HUES48 (cell line): ENCODE measurements at regions not wholly inside any gene's neighbourhood (a gene's known extent, or its start where the extent isn't known, plus 50 kb on each side); places are given as distances from the start of the nearest gene placed in this dataset.

Experiments used
- H3K27ac ChIP-seq: one replicate; pipeline ENCODE4 v1.7.0; 2013; ENCODE audit warnings: low read depth, low read length, inconsistent platforms
- H3K27me3 ChIP-seq: 2 replicates; pipeline ENCODE4 v1.6.1; 2013; ENCODE audit warnings: mild to moderate bottlenecking, low read length; ENCODE audit not compliant: control insufficient read depth, insufficient read depth
- H3K36me3 ChIP-seq: 2 replicates; pipeline ENCODE4 v1.6.1; 2013; ENCODE audit warnings: low read length; ENCODE audit not compliant: control insufficient read depth, insufficient read depth
- H3K4me1 ChIP-seq: 2 replicates; pipeline ENCODE4 v1.6.1; 2013; ENCODE audit warnings: mild to moderate bottlenecking, low read length; ENCODE audit not compliant: control insufficient read depth, insufficient read depth
- H3K4me3 ChIP-seq: 2 replicates; pipeline ENCODE4 v1.5.1; 2013; ENCODE audit warnings: mild to moderate bottlenecking, low read depth, low read length
- H3K9ac ChIP-seq: 2 replicates; pipeline ENCODE4 v1.6.1; 2013; ENCODE audit warnings: mild to moderate bottlenecking, low read depth, low read length, moderate library complexity
- H3K9me3 ChIP-seq: 2 replicates; pipeline ENCODE4 v1.6.1; 2013; ENCODE audit warnings: low read length; ENCODE audit not compliant: control insufficient read depth, insufficient read depth

GRCh38 chr11:134542401-134543165 lies 130.5 kb upstream of the B3GAT1 start:
- H3K27me3 ChIP-seq: no peaks in the 10 kb centered on the region

GRCh38 chr11:134541951-134542350 lies 129.9 kb upstream of the B3GAT1 start:
- no peaks in the 10 kb centered on the region for H3K36me3 ChIP-seq
- no peaks in the 10 kb centered on the region for H3K27me3 ChIP-seq
- H3K4me3 ChIP-seq: no peak overlapping the region
- no peaks in the 10 kb centered on the region for H3K9me3 ChIP-seq
- no peak overlapping the region for H3K27ac ChIP-seq
- H3K4me1 ChIP-seq: no peaks in the 10 kb centered on the region; the same call in 1 of the 2 replicates
- H3K9ac ChIP-seq: no peak overlapping the region

More at GRCh38 chr11:134542401-134543165, 130.5 kb upstream of the B3GAT1 start:
- no peak overlapping the region for H3K9ac ChIP-seq
- no peaks in the 10 kb centered on the region for H3K9me3 ChIP-seq
- no peak overlapping the region for H3K4me3 ChIP-seq
- H3K4me1 ChIP-seq: no peaks in the 10 kb centered on the region; the same call in 1 of the 2 replicates
- no peaks in the 10 kb centered on the region for H3K36me3 ChIP-seq
- no peak overlapping the region for H3K27ac ChIP-seq

GRCh38 chr11:134541355-134541754 lies 129.3 kb upstream of the B3GAT1 start:
- Histone ChIP-seq H3K9me3 (no peaks in the 10 kb centered on the region), H3K4me3 (no peak overlapping the region), H3K36me3 (no peaks in the 10 kb centered on the region), H3K4me1 (no peaks in the 10 kb centered on the region; the same call in 1 of the 2 replicates), H3K9ac (no peak overlapping the region), H3K27ac (no peak overlapping the region), H3K27me3 (no peaks in the 10 kb centered on the region)

- Histone ChIP-seq H3K27me3 (no peaks in the 10 kb centered on the region), H3K9ac (no peak overlapping the region), H3K4me1 (no peaks in the 10 kb centered on the region; the same call in 1 of the 2 replicates), H3K9me3 (no peaks in the 10 kb centered on the region), H3K4me3 (no peak overlapping the region), H3K27ac (no peak overlapping the region), H3K36me3 (no peaks in the 10 kb centered on the region)
Observed at GRCh38 chr11:134539285-134539684, 127.2 kb upstream of the B3GAT1 start.

- Histone ChIP-seq H3K36me3 (no peaks in the 10 kb centered on the region), H3K9me3 (no peaks in the 10 kb centered on the region), H3K4me1 (no peaks in the 10 kb centered on the region; the same call in 1 of the 2 replicates), H3K27ac (no peak overlapping the region), H3K27me3 (no peaks in the 10 kb centered on the region), H3K9ac (no peak overlapping the region), H3K4me3 (no peak overlapping the region)
Observed at GRCh38 chr11:134538742-134539141, 126.7 kb upstream of the B3GAT1 start.

GRCh38 chr11:134537941-134538340 lies 125.9 kb upstream of the B3GAT1 start:
- no peaks in the 10 kb centered on the region for H3K9me3 ChIP-seq

GRCh38 chr11:134537296-134537695 lies 125.3 kb upstream of the B3GAT1 start:
- no peaks in the 10 kb centered on the region for H3K9me3 ChIP-seq

More at GRCh38 chr11:134537941-134538340, 125.9 kb upstream of the B3GAT1 start:
- Histone ChIP-seq H3K9ac (no peak overlapping the region), H3K36me3 (no peaks in the 10 kb centered on the region), H3K27ac (no peak overlapping the region), H3K4me1 (no peaks in the 10 kb centered on the region; the same call in 1 of the 2 replicates), H3K27me3 (no peaks in the 10 kb centered on the region), H3K4me3 (no peak overlapping the region)

GRCh38 chr11:134536677-134537076 lies 124.6 kb upstream of the B3GAT1 start:
- no peaks in the 10 kb centered on the region for H3K36me3 ChIP-seq
- H3K9ac ChIP-seq: no peak overlapping the region
- no peaks in the 10 kb centered on the region for H3K4me1 ChIP-seq
- no peak overlapping the region for H3K4me3 ChIP-seq
- no peaks in the 10 kb centered on the region for H3K27me3 ChIP-seq
- no peaks in the 10 kb centered on the region for H3K9me3 ChIP-seq
- no peak overlapping the region for H3K27ac ChIP-seq

More at GRCh38 chr11:134537296-134537695, 125.3 kb upstream of the B3GAT1 start:
- Histone ChIP-seq H3K27ac (no peak overlapping the region), H3K4me1 (no peaks in the 10 kb centered on the region), H3K27me3 (no peaks in the 10 kb centered on the region), H3K36me3 (no peaks in the 10 kb centered on the region), H3K9ac (no peak overlapping the region), H3K4me3 (no peak overlapping the region)

GRCh38 chr11:134536219-134536618 lies 124.2 kb upstream of the B3GAT1 start:
- no peaks in the 10 kb centered on the region for H3K4me1 ChIP-seq
- H3K9me3 ChIP-seq: no peaks in the 10 kb centered on the region
- no peak overlapping the region for H3K9ac ChIP-seq
- no peaks in the 10 kb centered on the region for H3K36me3 ChIP-seq
- H3K27me3 ChIP-seq: no peaks in the 10 kb centered on the region
- H3K4me3 ChIP-seq: no peak overlapping the region
- H3K27ac ChIP-seq: no peak overlapping the region

GRCh38 chr11:134535029-134536025 lies 123.3 kb upstream of the B3GAT1 start:
- H3K9ac ChIP-seq: no peak overlapping the region
- H3K9me3 ChIP-seq: no peaks in the 10 kb centered on the region
- no peaks in the 10 kb centered on the region for H3K4me1 ChIP-seq
- H3K27me3 ChIP-seq: no peaks in the 10 kb centered on the region
- H3K27ac ChIP-seq: no peak overlapping the region
- no peaks in the 10 kb centered on the region for H3K36me3 ChIP-seq
- H3K4me3 ChIP-seq: no peak overlapping the region
